NCI-H2196 (cell line): ENCODE measurements at regions not wholly inside any gene's neighbourhood (a gene's known extent, or its start where the extent isn't known, plus 50 kb on each side); places are given as distances from the start of the nearest gene placed in this dataset.

Experiments used
- DNase-seq: peaks from one replicate; lab custom pipeline; 2025; ENCODE audit not compliant: unreplicated experiment; lab: John Stamatoyannopoulos, UW

DNA sequence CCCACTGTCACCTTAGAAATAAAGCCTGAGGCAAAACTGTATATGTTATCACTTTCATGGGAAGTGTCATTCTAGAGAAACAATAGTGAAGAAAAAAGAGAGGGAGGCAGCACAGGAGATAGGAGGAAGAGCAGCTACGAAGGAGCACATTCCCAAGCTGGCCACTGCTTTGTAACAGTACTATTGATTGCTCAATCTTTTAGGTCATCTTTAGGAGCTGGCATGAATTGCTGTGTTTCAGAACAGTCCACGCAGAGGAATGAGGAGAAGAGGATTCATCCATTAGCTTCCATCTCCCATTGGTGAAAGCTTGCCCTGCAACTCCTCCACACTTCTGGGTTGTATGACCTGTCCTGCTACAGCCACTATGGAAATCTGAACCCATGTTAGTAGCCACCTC is 372.5 kb upstream of the DDHD1 start:
- no peak for DNase-seq

GRCh38 chr14:53524391-53524790 is 371.3 kb upstream of the DDHD1 start:
- no peak for DNase-seq

GRCh38 chr14:53523226-53523625 is 370.1 kb upstream of the DDHD1 start:
- no peak for DNase-seq

DNA sequence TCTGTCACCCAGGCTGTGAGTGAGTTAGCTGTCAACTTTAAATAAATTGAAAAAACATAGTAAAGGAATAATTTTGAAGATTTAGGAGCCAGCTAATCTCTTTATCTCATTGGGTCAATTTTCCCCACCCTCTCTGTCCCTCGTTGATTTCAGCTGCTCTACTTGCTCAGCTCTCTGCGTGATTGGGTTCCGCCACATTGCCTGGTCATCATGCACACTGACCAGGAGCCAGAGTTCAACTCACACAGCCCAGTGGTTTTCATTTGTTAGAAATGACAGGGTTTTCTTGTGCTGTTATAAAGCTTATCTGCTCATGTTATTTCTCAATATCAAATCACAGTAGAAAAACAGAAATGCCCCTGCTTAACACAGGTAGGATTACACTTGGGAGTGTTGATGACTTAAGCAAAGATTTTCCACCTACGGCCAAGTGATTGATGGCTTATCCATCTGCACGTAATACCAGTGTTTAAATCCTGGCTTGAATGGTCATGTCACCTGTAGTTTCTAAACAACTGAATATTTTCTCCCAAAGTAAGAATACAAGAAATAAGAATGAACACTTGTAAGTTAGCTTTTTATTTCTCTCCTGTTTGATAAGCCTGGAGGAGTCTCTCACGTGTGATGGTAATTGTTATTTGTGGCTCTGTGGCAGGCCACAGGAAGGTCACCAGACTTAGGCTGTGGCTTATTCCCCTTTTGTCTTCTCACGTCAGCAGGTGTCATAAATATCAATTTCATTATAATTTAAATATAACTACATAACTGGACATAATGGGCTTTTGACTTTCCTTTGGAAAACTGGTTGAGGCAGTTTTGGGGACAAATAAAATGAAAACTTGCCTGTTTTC is 367.2 kb upstream of the DDHD1 start:
- DNase-seq: no peak

DNA sequence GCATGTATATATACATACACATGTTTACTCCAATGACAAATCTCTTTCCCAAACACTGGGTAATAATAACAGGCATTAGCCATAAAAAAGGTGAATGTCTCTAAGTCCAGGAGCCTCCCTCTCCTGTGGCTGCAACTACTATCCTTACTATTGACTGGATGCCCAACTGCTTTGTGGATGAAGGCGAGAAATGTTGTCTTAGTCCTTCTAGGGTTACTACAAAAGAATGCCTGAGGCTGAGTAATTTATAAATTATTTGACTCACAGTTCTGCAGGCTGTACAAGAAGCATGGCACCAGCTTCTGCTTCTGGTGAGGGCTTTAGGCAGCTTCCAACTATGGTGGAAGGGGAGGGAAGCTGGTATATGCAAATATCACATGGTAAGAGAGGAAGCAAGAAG is 366.0 kb upstream of the DDHD1 start:
- no peak for DNase-seq

- DNase-seq: no peak
Observed at GRCh38 chr14:53517270-53517960, 364.3 kb upstream of the DDHD1 start.

DNA sequence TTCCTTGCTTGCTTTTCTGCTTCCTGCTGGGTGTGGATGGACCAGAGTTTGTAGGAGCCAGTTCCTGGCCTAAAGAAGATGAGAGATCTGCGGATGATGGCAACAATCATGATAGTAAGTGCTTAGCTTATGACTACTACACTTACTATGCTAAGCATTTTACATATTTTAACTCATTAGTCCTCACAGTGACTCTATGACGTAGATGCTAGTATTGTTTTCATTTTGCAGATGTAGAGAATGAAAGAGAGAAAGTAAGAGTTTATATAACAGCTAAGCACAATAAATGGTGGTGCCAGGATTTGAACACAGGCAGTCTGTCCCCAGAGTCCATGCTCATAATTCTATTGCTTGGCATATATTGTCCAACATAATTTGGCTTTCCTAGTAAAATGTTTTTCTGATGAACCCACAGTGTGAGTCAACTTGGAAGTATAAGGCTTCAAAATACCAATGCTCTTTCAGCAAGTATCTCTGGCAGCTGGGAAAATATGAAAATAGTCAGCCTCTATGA is 363.2 kb upstream of the DDHD1 start:
- no peak for DNase-seq

DNA sequence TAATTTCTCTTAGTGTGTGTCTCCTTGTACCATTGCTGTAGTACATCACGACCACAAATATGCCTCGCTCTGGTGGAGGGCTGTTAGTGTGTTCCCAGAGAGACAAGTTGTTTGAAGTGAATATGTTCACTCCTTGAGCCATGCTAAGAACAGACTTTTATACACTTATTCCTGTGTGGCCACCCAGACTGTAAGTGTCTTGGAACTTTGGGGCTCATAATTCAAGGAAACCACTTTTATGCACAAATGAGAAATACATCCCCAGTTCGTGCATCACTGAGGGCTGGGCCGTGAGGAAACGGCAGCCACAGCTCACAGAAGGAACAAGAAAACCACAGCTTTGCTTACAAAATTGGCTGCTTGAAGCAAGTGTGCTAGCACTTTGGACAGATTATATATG is 362.2 kb upstream of the DDHD1 start:
- no peak for DNase-seq

GRCh38 chr14:53514197-53514596 is 361.1 kb upstream of the DDHD1 start:
- no peak for DNase-seq

DNA sequence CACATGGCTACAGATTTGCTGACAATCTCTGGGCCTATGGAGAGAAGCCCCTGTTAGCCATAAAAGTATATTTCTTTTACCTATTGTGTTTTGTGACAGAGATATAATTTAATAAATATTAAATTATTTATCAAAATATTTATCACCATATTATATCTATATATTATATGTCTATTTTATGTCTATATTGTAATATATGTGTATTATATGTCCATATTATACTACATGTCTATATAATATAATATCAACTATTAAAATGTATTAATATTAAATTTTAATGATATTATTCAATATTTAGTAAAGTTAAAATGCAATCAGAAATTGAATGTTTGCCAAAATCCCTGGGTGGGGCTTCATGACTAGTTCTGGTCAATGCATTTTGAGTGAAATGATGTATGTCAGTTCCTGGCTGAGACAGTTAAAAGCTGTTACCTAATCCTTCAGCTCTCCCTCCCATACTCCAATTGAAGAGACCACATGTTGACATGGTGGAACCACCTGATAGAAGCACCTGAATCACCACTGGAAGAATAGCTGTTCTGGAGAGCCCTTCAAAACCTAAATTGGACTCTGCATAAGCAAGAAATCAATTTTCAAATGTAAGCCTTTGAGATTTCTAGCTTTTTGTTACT is 357.3 kb upstream of the DDHD1 start:
- no peak for DNase-seq

- DNase-seq: no peak
Observed at GRCh38 chr14:53509276-53510244, 356.4 kb upstream of the DDHD1 start.

GRCh38 chr14:53501361-53502211 is 348.5 kb upstream of the DDHD1 start:
- DNase-seq: no peak

GRCh38 chr14:53500191-53500590 is 347.1 kb upstream of the DDHD1 start:
- no peak for DNase-seq

DNA sequence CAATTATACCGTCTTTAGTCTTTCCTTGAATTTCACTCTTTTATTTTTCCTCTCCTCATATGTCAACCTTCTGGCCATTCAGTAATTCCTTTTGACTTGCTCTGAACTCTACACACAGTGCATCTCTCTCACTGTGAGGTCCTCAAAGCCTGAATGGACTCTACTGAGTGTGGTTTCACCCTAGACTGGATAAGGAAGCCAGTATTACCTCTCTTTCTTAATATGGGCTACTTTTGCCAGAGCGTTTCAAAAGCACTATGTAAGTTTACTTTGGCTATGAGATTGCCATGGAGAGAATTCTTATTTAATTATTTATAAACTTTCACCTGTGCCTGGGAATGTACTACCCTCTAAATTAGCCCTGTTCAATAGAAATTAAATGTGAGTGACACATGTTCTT is 343.5 kb upstream of the DDHD1 start:
- no peak for DNase-seq

GRCh38 chr14:53495846-53496343 is 342.8 kb upstream of the DDHD1 start:
- DNase-seq: no peak

GRCh38 chr14:53494587-53494986 is 341.5 kb upstream of the DDHD1 start:
- no peak for DNase-seq

GRCh38 chr14:53493860-53494259 is 340.7 kb upstream of the DDHD1 start:
- DNase-seq: no peak

- no peak for DNase-seq
Observed at GRCh38 chr14:53493320-53493719, 340.2 kb upstream of the DDHD1 start.

DNA sequence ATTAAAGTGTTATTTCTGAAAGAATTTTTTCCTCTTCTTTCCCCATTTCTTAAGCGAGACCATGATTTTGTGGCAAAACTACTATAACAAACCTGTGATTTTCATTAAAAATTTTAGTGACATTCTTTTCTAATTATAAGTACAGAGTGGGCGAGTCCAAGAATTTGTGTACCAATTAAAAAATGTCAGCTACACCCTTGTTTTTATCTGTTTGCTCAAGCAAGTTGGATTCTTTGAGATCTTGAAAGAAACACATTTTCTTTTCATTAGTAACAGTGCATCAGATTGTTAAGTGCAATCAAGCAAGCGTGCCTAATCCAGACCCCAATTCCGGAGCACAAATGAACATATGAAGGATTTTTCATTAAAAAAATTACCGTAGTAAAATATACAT is 338.8 kb upstream of the DDHD1 start:
- DNase-seq: no peak
